Testis (tissue), 2 donors: ENCODE measurements at regions not wholly inside any gene's neighbourhood (a gene's known extent, or its start where the extent isn't known, plus 50 kb on each side); places are given as distances from the start of the nearest gene placed in this dataset.
"Not testable (repeated sequence)": the region's sequence is repeated elsewhere in the genome, so short reads cannot be mapped to it uniquely, and the experiment has no call there.

Experiments used
- DNase-seq: peaks from one replicate; pipeline ENCODE4 v3.0.0-alpha.2; 2019
- H3K27ac ChIP-seq, 2 donors: fragments of 200-600 bp; sonication (generic); one replicate each; pipeline ENCODE4 v1.5.1; 2019
- H3K27me3 ChIP-seq: fragments of 200-600 bp; sonication (generic); one replicate; pipeline ENCODE4 v1.5.1; 2019
- H3K36me3 ChIP-seq: fragments of 200-600 bp; sonication (generic); one replicate; pipeline ENCODE4 v1.5.1; 2017; ENCODE audit warnings: low read depth; ENCODE audit errors: missing control alignments
- H3K4me1 ChIP-seq: fragments of 200-600 bp; sonication (generic); one replicate; pipeline ENCODE4 v1.5.1; 2019
- H3K4me3 ChIP-seq, 2 donors: fragments of 200-600 bp; sonication (generic); one replicate each; pipeline ENCODE4 v1.5.1; 2017 to 2019
- H3K9me3 ChIP-seq: fragments of 200-600 bp; sonication (generic); one replicate; pipeline ENCODE4 v1.5.1; 2017
- POLR2A ChIP-seq: fragments of 450-650 bp; IDR thresholded peaks from one replicate; pipeline ENCODE4 v1.6.1; 2017; ENCODE audit warnings: antibody characterized with exemption, mild to moderate bottlenecking, moderate library complexity
- WGBS, 2 donors: methylation state at CpG; one replicate each; pipeline ENCODE4 v1.1.5; 2018; 5-methylcytosine and 5-hydroxymethylcytosine counted together
- intact Hi-C: fragments of 100-400 bp; cut with DNase I; formaldehyde crosslinking; loops from one replicate; pipeline ENCODE4 v1.15.1; 2023; ENCODE audit warnings: low total_unique reads
- TF ChIP-seq, protein P1 (sequence below), 3 experiments: fragments of 450-650 bp in 2 of 3; fragments of 200-600 bp in 1 of 3; sonication (generic) in 1 of 3; IDR thresholded peaks; one replicate each; pipeline ENCODE4 v1.5.1; 2016 to 2019; ENCODE audit warnings: antibody characterized with exemption in 3 of 3, mild to moderate bottlenecking in 2 of 3, moderate library complexity in 1 of 3

- H3K9me3 ChIP-seq: no peaks in the 10 kb centered on the region
- no peaks in the 10 kb centered on the region for H3K4me1 ChIP-seq
- intact Hi-C loops: no loop called here
- H3K4me3 ChIP-seq: no peak overlapping the region
- no peak overlapping the region for H3K27ac ChIP-seq
- WGBS, 2 donors: 91 to 93% methylated on average over 2 of the region's 2 CpGs
- DNase-seq: no peak
- TF ChIP-seq, protein P1, sequence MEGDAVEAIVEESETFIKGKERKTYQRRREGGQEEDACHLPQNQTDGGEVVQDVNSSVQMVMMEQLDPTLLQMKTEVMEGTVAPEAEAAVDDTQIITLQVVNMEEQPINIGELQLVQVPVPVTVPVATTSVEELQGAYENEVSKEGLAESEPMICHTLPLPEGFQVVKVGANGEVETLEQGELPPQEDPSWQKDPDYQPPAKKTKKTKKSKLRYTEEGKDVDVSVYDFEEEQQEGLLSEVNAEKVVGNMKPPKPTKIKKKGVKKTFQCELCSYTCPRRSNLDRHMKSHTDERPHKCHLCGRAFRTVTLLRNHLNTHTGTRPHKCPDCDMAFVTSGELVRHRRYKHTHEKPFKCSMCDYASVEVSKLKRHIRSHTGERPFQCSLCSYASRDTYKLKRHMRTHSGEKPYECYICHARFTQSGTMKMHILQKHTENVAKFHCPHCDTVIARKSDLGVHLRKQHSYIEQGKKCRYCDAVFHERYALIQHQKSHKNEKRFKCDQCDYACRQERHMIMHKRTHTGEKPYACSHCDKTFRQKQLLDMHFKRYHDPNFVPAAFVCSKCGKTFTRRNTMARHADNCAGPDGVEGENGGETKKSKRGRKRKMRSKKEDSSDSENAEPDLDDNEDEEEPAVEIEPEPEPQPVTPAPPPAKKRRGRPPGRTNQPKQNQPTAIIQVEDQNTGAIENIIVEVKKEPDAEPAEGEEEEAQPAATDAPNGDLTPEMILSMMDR (IDR thresholded peaks at IDR 0.05): no peak
- no peak for TF ChIP-seq POLR2A
- H3K27me3 ChIP-seq: no peaks in the 10 kb centered on the region
- H3K36me3 ChIP-seq: no peaks in the 10 kb centered on the region
Measured at GRCh38 chr13:87169337-87169736, 501.8 kb upstream of the SLITRK5 start.

DNA sequence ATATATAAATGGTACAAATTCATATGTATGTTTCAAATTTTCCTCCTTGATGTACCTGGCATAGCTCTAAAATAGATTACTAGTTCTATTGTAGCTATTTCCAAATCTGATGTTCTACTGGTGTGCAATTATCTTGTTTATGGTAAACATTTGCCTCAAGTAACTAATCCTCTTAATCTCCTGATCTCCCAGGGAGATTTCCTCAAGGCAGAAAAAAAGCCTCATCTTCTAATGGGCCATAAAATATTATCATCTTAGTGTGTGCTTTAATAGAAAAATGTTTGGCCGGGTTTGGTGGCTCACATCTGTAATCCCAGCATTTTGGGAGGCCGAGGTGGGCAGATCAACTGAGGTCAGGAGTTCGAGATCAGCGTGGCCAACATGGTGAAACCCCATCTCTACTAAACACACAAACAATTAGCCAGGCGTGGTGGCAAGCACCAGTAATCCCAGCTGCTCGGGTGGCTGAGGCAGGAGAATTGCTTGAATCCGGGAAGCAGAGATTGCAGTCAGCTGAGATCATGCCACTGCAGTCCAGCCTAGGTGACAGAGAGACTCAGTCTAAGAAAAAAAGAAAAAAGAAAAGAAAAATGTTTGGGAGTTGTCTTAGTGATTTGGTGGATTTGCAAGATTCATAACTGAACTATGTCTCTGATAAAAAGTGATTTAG lies 498.9 kb upstream of the SLITRK5 start:
- Histone ChIP-seq H3K4me1 (no peaks in the 10 kb centered on the region), H3K4me3 (no peak overlapping the region), H3K9me3 (no peaks in the 10 kb centered on the region), H3K27ac (no peak overlapping the region), H3K27me3 (no peaks in the 10 kb centered on the region), H3K36me3 (no peaks in the 10 kb centered on the region)
- intact Hi-C loops: no loop called here
- DNase-seq: no peak
- WGBS, 2 donors: 82 to 88% methylated on average over 7 of the region's 7 CpGs
- TF ChIP-seq, protein P1 (IDR thresholded peaks at IDR 0.05): no peak
- TF ChIP-seq POLR2A: no peak

DNA sequence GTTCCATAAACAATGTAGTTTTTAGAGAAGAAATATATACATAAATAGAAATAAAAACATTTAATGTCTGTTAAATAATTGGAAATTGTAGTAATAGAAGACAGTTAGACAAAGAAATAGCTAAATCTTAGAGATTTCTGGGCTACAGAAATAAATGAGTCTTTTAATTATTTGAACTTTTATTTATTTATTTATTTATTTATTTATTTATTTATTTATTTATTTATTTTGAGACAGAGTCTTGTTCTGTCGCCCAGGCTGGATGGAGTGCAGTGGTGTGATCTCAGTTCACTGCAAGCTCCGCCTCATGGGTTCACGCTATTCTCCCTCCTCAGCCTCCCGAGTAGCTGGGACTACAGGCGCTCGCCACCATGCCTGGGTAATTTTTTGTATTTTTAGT lies 486.0 kb upstream of the SLITRK5 start:
- H3K9me3 ChIP-seq, H3K27me3 ChIP-seq, H3K27ac ChIP-seq, H3K4me3 ChIP-seq, DNase-seq, H3K36me3 ChIP-seq, intact Hi-C loops, H3K4me1 ChIP-seq: not testable (repeated sequence)
- WGBS, 2 donors: 93 to 98% methylated on average over 6 of the region's 6 CpGs

DNA sequence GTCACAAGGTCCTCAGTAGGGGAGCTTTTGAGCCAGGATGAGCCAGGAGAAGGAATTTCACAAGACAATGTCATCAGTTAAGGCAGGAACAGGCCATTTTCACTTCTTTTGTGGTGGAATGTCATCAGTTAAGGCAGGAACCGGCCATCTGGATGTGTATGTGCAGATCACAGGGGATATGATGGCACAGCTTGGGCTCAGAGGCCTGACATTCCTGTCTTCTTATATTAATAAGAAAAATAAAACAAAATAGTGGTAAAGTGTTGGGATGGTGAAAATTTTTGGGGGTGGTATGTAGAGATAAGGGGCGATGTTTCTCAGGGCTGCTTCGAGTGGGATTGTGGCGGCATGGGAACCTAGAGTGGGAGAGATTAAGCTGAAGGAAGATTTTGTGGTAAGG lies 484.5 kb upstream of the SLITRK5 start:
- H3K4me3 ChIP-seq, intact Hi-C loops, H3K27me3 ChIP-seq, H3K36me3 ChIP-seq, H3K4me1 ChIP-seq, DNase-seq, H3K27ac ChIP-seq, H3K9me3 ChIP-seq: not testable (repeated sequence)
- 91 to 96% methylated on average over 4 of the region's 4 CpGs for WGBS, 2 donors

GRCh38 chr13:87191485-87191884 lies 479.7 kb upstream of the SLITRK5 start:
- H3K4me3 ChIP-seq, H3K36me3 ChIP-seq, DNase-seq, H3K4me1 ChIP-seq, intact Hi-C loops, H3K27ac ChIP-seq, H3K27me3 ChIP-seq, H3K9me3 ChIP-seq: not testable (repeated sequence)
- 84 to 85% methylated on average over 8 of the region's 8 CpGs for WGBS, 2 donors

- Histone ChIP-seq H3K27me3 (no peaks in the 10 kb centered on the region), H3K36me3 (no peaks in the 10 kb centered on the region), H3K9me3 (no peaks in the 10 kb centered on the region), H3K27ac (no peak overlapping the region), H3K4me1 (no peaks in the 10 kb centered on the region), H3K4me3 (no peak overlapping the region)
- TF ChIP-seq, protein P1 (IDR thresholded peaks at IDR 0.05): no peak
- no peak for TF ChIP-seq POLR2A
- WGBS, 2 donors: 70% methylated on average over 3 of the region's 3 CpGs
- no peak for DNase-seq
- intact Hi-C loops: no loop called here
Measured at GRCh38 chr13:87198371-87198770, 472.8 kb upstream of the SLITRK5 start.
